ENCODE measurements at regions not wholly inside any gene's neighbourhood (a gene's known extent, or its start where the extent isn't known, plus 50 kb on each side); places are given as distances from the start of the nearest gene placed in this dataset.

- TF ChIP-seq EZH2 (IDR thresholded peaks at IDR 0.05; ENCODE audit: borderline replicate concordance, low read depth, low read length, severe bottlenecking) (no peak), POLR2A (IDR thresholded peaks at IDR 0.05; ENCODE audit: low read depth, low read length) (no peak), CTCF (IDR thresholded peaks at IDR 0.05; ENCODE audit: extremely low read depth in 1 of 2, insufficient read depth in 1 of 2, low read depth in 1 of 2, low read length in 2 of 2) (no peak), POLR2AphosphoS5 (IDR thresholded peaks at IDR 0.05; ENCODE audit: insufficient read depth, low read depth, low read length) (no peak), MYC (IDR thresholded peaks at IDR 0.05; ENCODE audit: low read depth, low read length) (no peak), MAX (IDR thresholded peaks at IDR 0.05; ENCODE audit: insufficient read depth, insufficient read length) (no peak), JUN (IDR thresholded peaks at IDR 0.05; ENCODE audit: borderline replicate concordance, insufficient read depth, insufficient read length, low read depth) (no peak)
These were observed 59.5 kb downstream of the PLEKHG1 start for GRCh38 chr6:150659046-150659763.

Measured in endothelial cell of umbilical vein (primary cell).